Naive thymus-derived CD8-positive, alpha-beta T cell (primary cell): ENCODE measurements at regions not wholly inside any gene's neighbourhood (a gene's known extent, or its start where the extent isn't known, plus 50 kb on each side); places are given as distances from the start of the nearest gene placed in this dataset.
A peak's percentile ranks its signal among the peaks of the same experiment; 100 is the strongest.

Experiments used
- ATAC-seq, 2 donors: fragments of 150-1000 bp; cut with Tn5 transposase in 1 of 2; sonication (Bioruptor Pico), chemical (Tn5 transposase) in 1 of 2; 1 replicate in 1 of 2; 2 replicates in 1 of 2; pipeline ENCODE4 v1.10.0; 2021; ENCODE audit warnings: mild to moderate bottlenecking in 2 of 2, moderate library complexity in 2 of 2
- POLR2A ChIA-PET: fragments of 350-600 bp; sonication (Branson Sonifier 250); formaldehyde crosslinking; loops from one replicate; lab custom pipeline; 2021; ENCODE audit warnings: antibody characterized with exemption; lab: Charles Lee
- DNase-seq, 10 donors: peaks; one replicate each; pipeline versions ENCODE4 v3.0.0 to v3.0.0-alpha.2; 2020 to 2022
- H3K27ac Mint-ChIP-seq, 10 donors: one replicate each; pipeline ENCODE4 v1.8.0; 2020 to 2022; ENCODE audit warnings: mild to moderate bottlenecking in 10 of 10, mixed read lengths in 10 of 10, moderate library complexity in 4 of 10, inconsistent platforms in 1 of 10
- H3K27me3 Mint-ChIP-seq, 5 donors: one replicate each; pipeline ENCODE4 v1.8.0; 2021 to 2022; ENCODE audit warnings: mixed read lengths in 5 of 5
- H3K36me3 Mint-ChIP-seq, 3 donors: one replicate each; pipeline ENCODE4 v1.8.0; 2020 to 2022; ENCODE audit warnings: mixed read lengths in 3 of 3, mild to moderate bottlenecking in 2 of 3, inconsistent platforms in 1 of 3
- H3K4me1 Mint-ChIP-seq, 4 donors: one replicate each; pipeline ENCODE4 v1.8.0; 2021 to 2022; ENCODE audit warnings: mixed read lengths in 4 of 4
- H3K4me3 Mint-ChIP-seq, 10 donors: one replicate each; pipeline ENCODE4 v1.8.0; 2020 to 2022; ENCODE audit warnings: mild to moderate bottlenecking in 10 of 10, mixed read lengths in 10 of 10, moderate library complexity in 6 of 10, inconsistent platforms in 1 of 10
- H3K9me3 Mint-ChIP-seq, 9 donors: one replicate each; pipeline ENCODE4 v1.8.0; 2020 to 2022; ENCODE audit warnings: mixed read lengths in 9 of 9, mild to moderate bottlenecking in 3 of 9, inconsistent platforms in 1 of 9, moderate library complexity in 1 of 9

- Mint-ChIP-seq H3K9me3 (no peaks in the 10 kb centered on the region), H3K27me3 (peaks cover 5 to 25% (median 7%) of the 10 kb centered on the region in 5 donors), H3K4me3 (no peak overlapping the region), H3K27ac (no peak overlapping the region), H3K36me3 (no peaks in the 10 kb centered on the region), H3K4me1 (peaks cover 0 to 10% (median 1%) of the 10 kb centered on the region in 4 donors)
- ATAC-seq = no peak
- DNase-seq = no peak
- POLR2A ChIA-PET = no interaction called here
Observed at GRCh38 chr13:50348371-50348770, 333.1 kb downstream of the KCNRG start.

- no peak overlapping the region for H3K4me3 Mint-ChIP-seq
- DNase-seq (no peak), ATAC-seq (no peak)
- H3K36me3 Mint-ChIP-seq = no peaks in the 10 kb centered on the region
- peaks cover 0 to 11% (median 2%) of the 10 kb centered on the region in 5 donors for H3K27me3 Mint-ChIP-seq
- peaks cover 0 to 25% (median 4%) of the 10 kb centered on the region in 4 donors for H3K4me1 Mint-ChIP-seq
- H3K27ac Mint-ChIP-seq = no peak overlapping the region
- POLR2A ChIA-PET = no interaction called here
- no peaks in the 10 kb centered on the region for H3K9me3 Mint-ChIP-seq
Observed at GRCh38 chr13:50352720-50353480, 337.7 kb downstream of the KCNRG start.

DNA sequence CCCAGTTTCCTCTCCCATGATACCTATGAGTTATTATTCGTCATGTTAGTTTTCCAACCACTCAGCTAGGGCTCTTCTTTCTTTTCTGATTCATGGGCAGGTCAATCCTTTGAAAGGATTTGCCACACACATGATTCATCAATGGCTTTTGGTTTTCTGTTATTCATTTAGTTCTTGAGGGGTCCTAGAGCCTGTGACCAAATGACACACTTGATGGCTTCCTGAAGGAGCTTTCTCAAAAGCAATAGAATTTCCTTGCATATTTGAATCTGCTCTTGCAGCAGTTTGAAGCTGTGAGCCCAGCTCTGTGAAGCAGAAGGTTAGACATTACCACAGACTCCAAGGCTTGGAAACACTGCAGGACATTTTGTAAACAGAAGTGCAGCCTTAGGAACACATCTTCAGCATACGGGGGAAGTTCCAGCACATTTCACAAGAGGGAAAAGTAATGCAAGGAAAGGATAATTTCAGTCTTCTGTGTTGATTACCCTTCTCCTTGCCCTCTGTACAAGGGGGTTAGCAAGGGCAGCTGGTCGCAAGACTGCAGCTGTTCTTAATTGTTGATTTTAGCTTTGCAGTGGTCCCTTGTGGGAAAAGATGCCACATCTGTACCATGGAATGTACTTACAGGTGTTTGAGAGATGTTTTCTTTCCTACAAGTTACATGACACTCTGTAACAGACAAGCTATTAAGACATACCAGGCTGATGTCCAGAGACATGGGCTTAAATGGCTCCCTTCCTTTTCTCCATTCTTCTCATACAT, 338.6 kb downstream of the KCNRG start:
- Mint-ChIP-seq H3K4me3 (no peak overlapping the region), H3K36me3 (no peaks in the 10 kb centered on the region), H3K27me3 (peaks cover 0 to 8% (median 0%) of the 10 kb centered on the region in 5 donors), H3K27ac (no peak overlapping the region), H3K4me1 (peaks cover 0 to 34% (median 5%) of the 10 kb centered on the region in 4 donors), H3K9me3 (no peaks in the 10 kb centered on the region)
- POLR2A ChIA-PET = no interaction called here
- ATAC-seq (no peak), DNase-seq (no peak)

DNA sequence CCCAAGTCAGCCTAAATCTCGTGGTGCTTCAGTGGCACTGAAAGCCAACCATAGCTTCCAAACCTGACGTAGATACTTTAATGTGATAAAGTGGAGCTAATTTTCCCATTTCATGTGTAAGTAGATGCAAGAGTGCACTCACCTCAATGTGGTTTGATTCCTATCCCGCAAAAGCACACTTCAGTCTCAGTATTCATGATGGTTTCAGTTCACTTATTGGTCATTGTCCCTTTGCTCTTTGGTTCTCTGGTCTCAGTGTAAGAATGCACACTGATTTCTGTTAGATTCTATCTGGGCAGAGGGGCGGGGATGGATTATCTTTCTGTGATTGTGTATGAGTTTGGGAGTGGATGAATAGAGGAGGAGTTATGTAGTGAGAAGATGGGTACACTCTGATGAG, 340.6 kb downstream of the KCNRG start:
- DNase-seq = no peak
- no peaks in the 10 kb centered on the region for H3K36me3 Mint-ChIP-seq
- no peaks in the 10 kb centered on the region for H3K9me3 Mint-ChIP-seq
- no peak overlapping the region for H3K27ac Mint-ChIP-seq
- H3K4me1 Mint-ChIP-seq = peaks cover 0 to 47% (median 8%) of the 10 kb centered on the region in 4 donors
- no peak for ATAC-seq
- peaks cover 0 to 8% (median 0%) of the 10 kb centered on the region in 5 donors for H3K27me3 Mint-ChIP-seq
- POLR2A ChIA-PET = no interaction called here
- no peak overlapping the region for H3K4me3 Mint-ChIP-seq

DNA sequence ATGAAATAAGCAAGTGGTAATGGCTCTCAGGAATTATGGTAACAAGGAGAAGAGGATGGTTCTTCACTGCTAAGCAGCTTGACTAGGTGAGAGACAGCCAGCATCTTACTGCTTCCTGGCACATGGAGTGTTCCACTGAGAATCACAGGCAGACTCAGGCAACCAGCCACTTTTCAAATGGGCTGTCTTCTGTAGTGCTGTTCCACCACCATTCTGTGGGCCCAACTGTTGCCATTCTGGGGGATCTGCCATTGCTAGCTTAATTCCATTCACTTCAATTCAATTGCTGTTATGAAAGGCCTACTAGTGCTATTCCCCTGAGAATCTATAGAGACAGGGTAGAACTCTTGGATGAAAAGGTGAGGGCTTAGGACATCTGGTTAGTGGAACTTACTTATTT, 341.9 kb downstream of the KCNRG start:
- no peak overlapping the region for H3K27ac Mint-ChIP-seq
- H3K4me1 Mint-ChIP-seq = peaks cover 0 to 56% (median 10%) of the 10 kb centered on the region in 4 donors

DNA sequence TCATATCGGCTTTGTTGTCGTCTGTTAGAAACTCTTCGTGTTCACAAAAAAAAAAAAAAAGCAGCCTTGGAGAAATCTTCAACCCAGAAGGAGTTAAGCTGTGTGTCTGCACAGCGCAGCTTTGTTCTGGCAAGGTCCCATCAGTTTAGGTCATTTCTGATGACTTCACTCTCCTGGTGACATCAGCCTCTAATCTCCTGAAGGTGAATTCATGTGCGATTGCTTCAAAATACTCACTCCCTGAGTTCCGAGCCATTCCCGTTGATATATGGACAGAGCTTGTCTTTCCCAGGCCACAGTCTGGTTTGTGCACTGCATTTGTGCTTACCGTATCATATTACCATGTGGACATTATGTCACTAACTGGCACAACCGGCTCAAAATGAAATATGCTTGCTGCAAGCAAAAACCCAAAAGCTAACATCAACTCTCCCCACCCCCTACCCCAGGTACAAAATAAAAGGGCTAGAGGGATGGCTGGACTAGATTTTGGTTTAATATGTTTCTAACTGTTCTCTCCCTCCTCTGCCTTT, 342.4 kb downstream of the KCNRG start:
- no peaks in the 10 kb centered on the region for H3K36me3 Mint-ChIP-seq
- DNase-seq (no peak), ATAC-seq (no peak)
- no peaks in the 10 kb centered on the region for H3K9me3 Mint-ChIP-seq
- POLR2A ChIA-PET = no interaction called here
- no peak overlapping the region for H3K4me3 Mint-ChIP-seq
- H3K4me1 Mint-ChIP-seq = peaks cover 0 to 56% (median 10%) of the 10 kb centered on the region in 4 donors
- peaks cover 0 to 4% (median 0%) of the 10 kb centered on the region in 5 donors for H3K27me3 Mint-ChIP-seq
- H3K27ac Mint-ChIP-seq = no peak overlapping the region

More for the DNA sequence above, 341.9 kb downstream of the KCNRG start:
- ATAC-seq (no peak), DNase-seq (no peak)
- H3K9me3 Mint-ChIP-seq = no peaks in the 10 kb centered on the region
- no peaks in the 10 kb centered on the region for H3K36me3 Mint-ChIP-seq
- no peak overlapping the region for H3K4me3 Mint-ChIP-seq
- H3K27me3 Mint-ChIP-seq = peaks cover 0 to 4% (median 0%) of the 10 kb centered on the region in 5 donors
- POLR2A ChIA-PET = no interaction called here

GRCh38 chr13:50358231-50359040, 343.2 kb downstream of the KCNRG start:
- peaks cover 0 to 4% (median 0%) of the 10 kb centered on the region in 5 donors for H3K27me3 Mint-ChIP-seq
- no peaks in the 10 kb centered on the region for H3K9me3 Mint-ChIP-seq
- no peak overlapping the region for H3K4me3 Mint-ChIP-seq
- H3K27ac Mint-ChIP-seq = peak overlapping the region in 1 of 10 donors; percentile 11
- peaks cover 0 to 56% (median 10%) of the 10 kb centered on the region in 4 donors for H3K4me1 Mint-ChIP-seq
- DNase-seq (no peak), ATAC-seq (no peak)
- POLR2A ChIA-PET = no interaction called here
- H3K36me3 Mint-ChIP-seq = no peaks in the 10 kb centered on the region

DNA sequence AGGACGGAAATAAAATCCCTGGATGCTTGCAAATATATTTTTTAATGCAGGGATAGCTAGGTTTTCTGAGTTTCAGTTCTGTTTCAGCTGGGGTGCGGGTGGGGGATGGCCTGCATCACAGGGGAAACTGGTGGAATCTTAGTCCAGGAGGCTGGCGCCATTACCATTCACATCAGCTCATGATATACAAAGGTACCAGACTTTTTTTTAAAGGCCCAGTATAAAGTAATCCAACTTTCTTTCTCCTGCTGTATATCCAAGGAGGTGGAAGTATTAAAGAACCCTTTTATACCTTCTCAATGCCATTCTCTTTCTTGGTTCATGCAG, 343.8 kb downstream of the KCNRG start:
- peaks cover 0 to 53% (median 10%) of the 10 kb centered on the region in 4 donors for H3K4me1 Mint-ChIP-seq
- POLR2A ChIA-PET = no interaction called here
- ATAC-seq (no peak), DNase-seq (no peak)
- no peaks in the 10 kb centered on the region for H3K36me3 Mint-ChIP-seq
- H3K27me3 Mint-ChIP-seq = peaks cover 0 to 4% (median 0%) of the 10 kb centered on the region in 5 donors
- no peak overlapping the region for H3K27ac Mint-ChIP-seq
- no peak overlapping the region for H3K4me3 Mint-ChIP-seq
- H3K9me3 Mint-ChIP-seq = no peaks in the 10 kb centered on the region

DNA sequence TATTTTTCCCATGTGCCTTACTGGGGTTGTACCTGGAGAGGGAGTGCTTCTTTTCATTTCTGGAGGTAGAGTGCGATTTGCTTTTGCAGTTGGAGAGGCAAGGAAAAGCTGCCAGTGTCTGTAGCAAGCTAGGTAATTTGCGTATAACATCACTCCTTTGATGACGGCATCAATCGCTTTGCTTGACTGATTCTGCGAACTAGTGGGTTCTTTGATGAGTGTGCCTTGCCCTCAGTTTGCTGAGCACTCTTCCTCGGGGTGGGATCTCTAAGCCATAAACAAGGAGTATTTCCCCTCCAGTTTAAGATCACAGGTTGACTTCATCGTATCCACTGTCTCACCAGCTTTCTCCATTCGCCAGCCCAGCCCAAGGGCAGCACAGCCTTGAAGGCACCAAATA, 344.5 kb downstream of the KCNRG start:
- Mint-ChIP-seq H3K4me1 (peaks cover 0 to 48% (median 9%) of the 10 kb centered on the region in 4 donors), H3K4me3 (no peak overlapping the region), H3K9me3 (no peaks in the 10 kb centered on the region), H3K27ac (no peak overlapping the region), H3K36me3 (no peaks in the 10 kb centered on the region), H3K27me3 (peaks cover 0 to 3% (median 0%) of the 10 kb centered on the region in 5 donors)
- no peak for DNase-seq
- ATAC-seq = no peak
- POLR2A ChIA-PET = no interaction called here

DNA sequence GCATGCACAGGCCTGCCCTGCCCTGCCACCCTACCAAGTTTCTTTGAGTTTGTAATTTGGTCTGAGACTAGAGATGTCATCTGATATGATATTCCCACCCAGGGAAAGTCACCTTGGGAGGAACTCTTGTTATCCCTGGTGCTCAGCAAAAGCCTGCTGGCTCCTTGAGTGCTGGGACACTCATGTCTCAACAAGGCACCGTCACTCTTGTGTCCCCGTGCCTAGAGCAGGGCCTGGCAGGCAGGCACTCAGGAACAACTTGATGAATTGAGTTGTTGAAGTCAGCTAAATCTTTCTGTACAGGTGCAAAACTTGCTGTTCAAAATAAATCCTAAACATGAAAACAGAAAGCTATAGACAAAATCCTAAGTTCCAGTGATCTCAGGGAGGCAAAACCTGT, 345.4 kb downstream of the KCNRG start:
- no peak for ATAC-seq
- POLR2A ChIA-PET = no interaction called here
- H3K9me3 Mint-ChIP-seq = no peaks in the 10 kb centered on the region
- DNase-seq = no peak
- peaks cover 0 to 49% (median 9%) of the 10 kb centered on the region in 4 donors for H3K4me1 Mint-ChIP-seq
- peaks cover 0 to 4% (median 1%) of the 10 kb centered on the region in 5 donors for H3K27me3 Mint-ChIP-seq
- H3K4me3 Mint-ChIP-seq = no peak overlapping the region
- H3K27ac Mint-ChIP-seq = no peak overlapping the region
- H3K36me3 Mint-ChIP-seq = no peaks in the 10 kb centered on the region

DNA sequence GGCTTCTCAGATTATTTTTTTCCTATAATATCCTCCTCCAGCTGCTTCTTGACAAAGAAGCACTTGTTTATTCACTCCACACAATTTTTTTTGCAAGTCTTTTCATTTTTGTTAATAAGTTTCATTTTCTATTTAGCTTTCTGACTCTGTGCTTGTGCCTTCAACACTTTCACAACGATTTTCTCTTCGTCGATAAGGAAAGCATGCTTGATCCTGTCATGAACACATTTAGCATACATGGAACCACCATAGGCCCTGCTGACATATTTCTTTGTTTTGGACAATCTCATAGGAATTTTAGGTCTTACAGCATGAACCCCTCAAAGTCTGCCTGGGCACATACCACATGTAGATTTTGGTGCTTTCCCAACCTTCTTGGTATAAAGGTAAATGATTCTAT, 346.0 kb downstream of the KCNRG start:
- H3K27ac Mint-ChIP-seq = peak overlapping the region in 1 of 10 donors; percentile 50
- ATAC-seq (no peak), DNase-seq (no peak)
- H3K4me3 Mint-ChIP-seq = peak overlapping the region in 1 of 10 donors; percentile 3
- POLR2A ChIA-PET = no interaction called here
- no peaks in the 10 kb centered on the region for H3K36me3 Mint-ChIP-seq
- peaks cover 0 to 4% (median 1%) of the 10 kb centered on the region in 5 donors for H3K27me3 Mint-ChIP-seq
- peaks cover 0 to 49% (median 10%) of the 10 kb centered on the region in 4 donors for H3K4me1 Mint-ChIP-seq
- H3K9me3 Mint-ChIP-seq = no peaks in the 10 kb centered on the region
